H1 (cell line): ENCODE measurements at regions not wholly inside any gene's neighbourhood (a gene's known extent, or its start where the extent isn't known, plus 50 kb on each side); places are given as distances from the start of the nearest gene placed in this dataset.

Experiments used
- CTCF ChIA-PET: fragments of 300-600 bp; sonication (Branson Sonifier 250); formaldehyde crosslinking; loops from one replicate; lab custom pipeline; 2021; ENCODE audit not compliant: partially characterized antibody; lab: Charles Lee
- POLR2A ChIA-PET: fragments of 300-600 bp; sonication (Branson Sonifier 250); formaldehyde crosslinking; loops from one replicate; lab custom pipeline; 2021; ENCODE audit warnings: inconsistent platforms; ENCODE audit not compliant: partially characterized antibody; lab: Charles Lee
- DNase-seq, 2 experiments: peaks; one replicate each; pipeline versions ENCODE4 v3.0.0 to v3.0.0-alpha.2; 2010 to 2022; ENCODE audit warnings: low spot score in 2 of 2, low read depth in 1 of 2, mixed read lengths in 1 of 2
- FAIRE-seq: peaks from 2 replicates; lab custom pipeline; 2011; peaks lifted over from hg19 to GRCh38; lab: Jason Lieb, UNC
- H2AFZ ChIP-seq: 2 replicates; pipeline ENCODE4 v1.8.1; 2012; ENCODE audit warnings: low read length, inconsistent platforms
- H2AK5ac ChIP-seq: 2 replicates; pipeline ENCODE4 v1.6.1; 2013; ENCODE audit warnings: low read depth, low read length
- H2BK120ac ChIP-seq: replicated peaks from 2 replicates; pipeline ENCODE3; 2013; ENCODE audit warnings: low read depth, low read length, inconsistent platforms
- H2BK12ac ChIP-seq: 2 replicates; pipeline ENCODE4 v1.6.1; 2013; ENCODE audit warnings: low read depth, low read length
- H2BK15ac ChIP-seq: 2 replicates; pipeline ENCODE4 v1.6.1; 2013; ENCODE audit warnings: low read length
- H2BK20ac ChIP-seq: 2 replicates; pipeline ENCODE4 v1.6.1; 2013; ENCODE audit warnings: low read length
- H2BK5ac ChIP-seq: 2 replicates; pipeline ENCODE4 v1.6.1; 2013; ENCODE audit warnings: low read depth, low read length
- H3K14ac ChIP-seq: 2 replicates; pipeline ENCODE4 v1.6.1; 2013; ENCODE audit warnings: inconsistent platforms; ENCODE audit not compliant: insufficient read length
- H3K18ac ChIP-seq: 2 replicates; pipeline ENCODE4 v1.6.1; 2013; ENCODE audit warnings: low read length; ENCODE audit errors: extremely low read depth
- H3K23ac ChIP-seq: 2 replicates; pipeline ENCODE4 v1.6.1; 2013; ENCODE audit warnings: inconsistent platforms; ENCODE audit not compliant: insufficient read length
- H3K23me2 ChIP-seq: 2 replicates; pipeline ENCODE4 v1.6.1; 2013; ENCODE audit warnings: low read depth, low read length
- H3K27ac ChIP-seq: 2 replicates; pipeline ENCODE4 v1.6.1; 2011; ENCODE audit warnings: low read depth, low read length, inconsistent platforms
- H3K27me3 ChIP-seq, 4 experiments: replicated peaks in 1 of 4; 1 replicate in 1 of 4; 2 replicates in 3 of 4; pipeline versions ENCODE4 v1.6.1 to v1.8.1; 2011 to 2013; ENCODE audit warnings: low read length in 3 of 4, mild to moderate bottlenecking in 3 of 4, inconsistent platforms in 2 of 4, mixed read lengths in 2 of 4, moderate library complexity in 1 of 4; ENCODE audit not compliant: control insufficient read depth in 3 of 4, insufficient read depth in 3 of 4; ENCODE audit errors: extremely low read depth in 1 of 4
- H3K36me3 ChIP-seq, 4 experiments: 2 replicates each; pipeline versions ENCODE4 v1.6.1 to v1.8.1; 2011 to 2013; ENCODE audit warnings: mild to moderate bottlenecking in 4 of 4, low read length in 3 of 4, moderate library complexity in 2 of 4, control low read depth in 1 of 4, inconsistent platforms in 1 of 4; ENCODE audit not compliant: insufficient read depth in 4 of 4, control insufficient read depth in 2 of 4
- H3K4ac ChIP-seq: replicated peaks from 2 replicates; pipeline ENCODE3; 2013; ENCODE audit warnings: low read length, low read depth, mixed read lengths, inconsistent platforms; ENCODE audit not compliant: insufficient read length
- H3K4me1 ChIP-seq, 4 experiments: replicated peaks in 1 of 4; 1 replicate in 1 of 4; 2 replicates in 3 of 4; pipeline versions ENCODE4 v1.6.1 to v1.8.1; 2011 to 2013; ENCODE audit warnings: low read length in 3 of 4, inconsistent platforms in 2 of 4, mixed read lengths in 1 of 4; ENCODE audit not compliant: insufficient read depth in 4 of 4, control insufficient read depth in 3 of 4
- H3K4me2 ChIP-seq, 2 experiments: 2 replicates each; pipeline versions ENCODE4 v1.6.1 to v1.8.1; 2011 to 2013; ENCODE audit warnings: low read depth in 2 of 2, low read length in 2 of 2, control low read depth in 1 of 2, inconsistent platforms in 1 of 2, mild to moderate bottlenecking in 1 of 2; ENCODE audit not compliant: insufficient read depth in 1 of 2
- H3K4me3 ChIP-seq, 4 experiments: fragments of 200-600, 300-600 bp in 1 of 4; sonication (generic), shearing (Covaris generic), sonication (Bioruptor Twin) in 1 of 4; 2 replicates each; pipeline versions ENCODE4 v1.5.1 to v1.8.1; 2011 to 2016; ENCODE audit warnings: low read length in 4 of 4, low read depth in 3 of 4, control low read depth in 2 of 4, inconsistent platforms in 2 of 4, mild to moderate bottlenecking in 2 of 4, mixed read lengths in 1 of 4, moderate library complexity in 1 of 4; ENCODE audit not compliant: insufficient read depth in 2 of 4; ENCODE audit errors: extremely low read depth in 1 of 4
- H3K56ac ChIP-seq: replicated peaks from 2 replicates; pipeline ENCODE3; 2013; ENCODE audit warnings: low read depth, mild to moderate bottlenecking, mixed read lengths, low read length, inconsistent platforms; ENCODE audit not compliant: insufficient read length
- H3K79me1 ChIP-seq: 2 replicates; pipeline ENCODE4 v1.6.1; 2013; ENCODE audit warnings: low read depth, low read length, control low read depth
- H3K79me2 ChIP-seq, 2 experiments: 2 replicates each; pipeline versions ENCODE4 v1.6.1 to v1.8.1; 2012 to 2013; ENCODE audit warnings: low read length in 2 of 2, mild to moderate bottlenecking in 2 of 2, inconsistent platforms in 1 of 2; ENCODE audit not compliant: insufficient read depth in 2 of 2, control insufficient read depth in 1 of 2
- H3K9ac ChIP-seq, 4 experiments: replicated peaks in 1 of 4; 1 replicate in 1 of 4; 2 replicates in 3 of 4; pipeline versions ENCODE4 v1.6.1 to v1.8.1; 2011 to 2013; ENCODE audit warnings: low read depth in 3 of 4, low read length in 3 of 4, control low read depth in 2 of 4, mild to moderate bottlenecking in 2 of 4, moderate library complexity in 2 of 4, inconsistent platforms in 1 of 4; ENCODE audit errors: extremely low read depth in 1 of 4
- H3K9me3 ChIP-seq, 2 experiments: 2 replicates each; pipeline versions ENCODE4 v1.6.1 to v1.8.1; 2012 to 2013; ENCODE audit warnings: mild to moderate bottlenecking in 2 of 2, moderate library complexity in 2 of 2, control low read depth in 1 of 2, inconsistent platforms in 1 of 2, low read depth in 1 of 2, low read length in 1 of 2, mixed read lengths in 1 of 2; ENCODE audit not compliant: insufficient read depth in 2 of 2
- H4K20me1 ChIP-seq, 2 experiments: replicated peaks in 1 of 2; 2 replicates each; pipeline versions ENCODE3 to v1.8.1; 2011 to 2013; ENCODE audit warnings: inconsistent platforms in 2 of 2, low read length in 2 of 2, mild to moderate bottlenecking in 1 of 2; ENCODE audit not compliant: insufficient read depth in 2 of 2, control insufficient read depth in 1 of 2
- H4K5ac ChIP-seq: 2 replicates; pipeline ENCODE4 v1.6.1; 2013; ENCODE audit warnings: low read length, low read depth, mixed read lengths, inconsistent platforms; ENCODE audit not compliant: insufficient read length
- H4K8ac ChIP-seq: 2 replicates; pipeline ENCODE4 v1.8.0; 2013; ENCODE audit warnings: mild to moderate bottlenecking, moderate library complexity, low read length, inconsistent platforms; ENCODE audit not compliant: insufficient read depth; ENCODE audit errors: extremely low read depth
- H4K91ac ChIP-seq: replicated peaks from 2 replicates; pipeline ENCODE3; 2013; ENCODE audit warnings: low read length, mixed read lengths, inconsistent platforms; ENCODE audit not compliant: insufficient read length
- CBX5 ChIP-seq: fragments of 300-800, 300-1000 bp; sonication (generic); IDR thresholded peaks from 2 replicates; pipeline ENCODE4 v1.7.1; 2016; ENCODE audit warnings: antibody characterized with exemption, low read length, low read depth
- CBX8 ChIP-seq: fragments of 300-800, 300-1000 bp; sonication (generic); IDR thresholded peaks from 2 replicates; pipeline ENCODE4 v1.7.1; 2016; ENCODE audit warnings: low read depth, low read length, borderline replicate concordance
- EP300 ChIP-seq, 2 experiments: IDR thresholded peaks; 1 replicate in 1 of 2; 2 replicates in 1 of 2; pipeline ENCODE4 v1.6.1; 2011 to 2012; ENCODE audit warnings: low read depth in 2 of 2, low read length in 2 of 2, mild to moderate bottlenecking in 2 of 2, borderline replicate concordance in 1 of 2, inconsistent platforms in 1 of 2, moderate library complexity in 1 of 2
- GABPA ChIP-seq: IDR thresholded peaks from 2 replicates; pipeline ENCODE4 v1.6.1; 2011; ENCODE audit warnings: mild to moderate bottlenecking, low read length, moderate library complexity, borderline replicate concordance; ENCODE audit not compliant: insufficient read depth
- KDM5A ChIP-seq: fragments of 200-600 bp; IDR thresholded peaks from 2 replicates; pipeline ENCODE4 v1.7.1; 2012; ENCODE audit warnings: mild to moderate bottlenecking, low read length, inconsistent platforms, mixed read lengths
- POU5F1 ChIP-seq: IDR thresholded peaks from 2 replicates; pipeline ENCODE4 v1.6.1; 2011; ENCODE audit warnings: low read depth, mild to moderate bottlenecking, low read length, moderate library complexity
- RBBP5 ChIP-seq: IDR thresholded peaks from 2 replicates; pipeline ENCODE4 v1.7.1; 2012; ENCODE audit warnings: low read depth, mild to moderate bottlenecking, inconsistent platforms, low read length, moderate library complexity, borderline replicate concordance
- SIRT6 ChIP-seq: IDR thresholded peaks from one replicate; pipeline ENCODE4 v1.7.1; 2012; ENCODE audit warnings: low read length, inconsistent platforms
- SIX5 ChIP-seq: IDR thresholded peaks from 2 replicates; pipeline ENCODE4 v1.6.1; 2011; ENCODE audit warnings: mild to moderate bottlenecking, low read depth, low read length
- SP2 ChIP-seq: IDR thresholded peaks from 2 replicates; pipeline ENCODE4 v1.6.1; 2012; ENCODE audit warnings: mild to moderate bottlenecking, low read length, inconsistent platforms
- SRF ChIP-seq: IDR thresholded peaks from 2 replicates; pipeline ENCODE4 v1.6.1; 2011; ENCODE audit warnings: mild to moderate bottlenecking, low read depth, low read length, moderate library complexity
- TAF1 ChIP-seq: IDR thresholded peaks from 2 replicates; pipeline ENCODE4 v1.6.1; 2011; ENCODE audit warnings: mild to moderate bottlenecking, low read depth, low read length
- TBP ChIP-seq: IDR thresholded peaks from 2 replicates; pipeline ENCODE4 v1.6.1; 2011; ENCODE audit warnings: low read depth, low read length, improper control_type of control experiment
- TCF12 ChIP-seq: IDR thresholded peaks from 2 replicates; pipeline ENCODE4 v1.6.1; 2011; ENCODE audit warnings: low read depth, mild to moderate bottlenecking, low read length
- TF ChIP-seq, protein P1 (sequence below): IDR thresholded peaks from 2 replicates; pipeline ENCODE4 v1.6.1; 2011; ENCODE audit warnings: low read length, improper control_type of control experiment
- TF ChIP-seq, protein P2 (sequence below): IDR thresholded peaks from 2 replicates; pipeline ENCODE4 v1.6.1; 2011; ENCODE audit warnings: low read depth, mild to moderate bottlenecking, low read length; ENCODE audit not compliant: insufficient read depth

DNA sequence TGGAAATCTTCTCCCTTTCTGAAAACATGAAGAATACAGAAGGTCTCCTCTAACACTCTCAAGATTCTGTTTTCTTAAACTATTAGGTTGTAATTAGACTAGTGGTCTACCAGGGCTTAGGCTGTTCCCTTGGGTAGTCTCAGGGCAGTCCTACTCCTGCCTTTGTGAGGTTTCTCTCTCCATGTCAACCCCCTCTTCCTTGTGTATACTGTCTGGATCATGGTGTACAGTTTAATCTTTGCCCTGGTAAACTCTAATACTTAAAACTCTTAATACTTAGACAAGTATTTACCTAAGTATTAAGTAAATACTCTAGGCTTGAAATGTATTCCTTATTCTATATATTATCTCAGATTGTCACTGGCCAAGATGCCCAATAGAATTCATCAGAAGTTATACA is 480.3 kb upstream of the TNP1 start:
- H3K18ac ChIP-seq, result no peak overlapping the region
- no peak overlapping the region for H3K56ac ChIP-seq
- no peak overlapping the region for H2AK5ac ChIP-seq
- no peak overlapping the region for H3K27ac ChIP-seq
- ChIA-PET POLR2A (no interaction called here), CTCF (no interaction called here)
- H2BK5ac ChIP-seq, result no peak overlapping the region
- H3K79me1 ChIP-seq, result no peaks in the 10 kb centered on the region
- H3K27me3 ChIP-seq, result no peaks in the 10 kb centered on the region; a peak in 1 of 7 replicates
- DNase-seq (no peak), FAIRE-seq (no peak)
- no peak overlapping the region for H4K8ac ChIP-seq
- H3K36me3 ChIP-seq, result no peaks in the 10 kb centered on the region
- no peak overlapping the region for H3K23ac ChIP-seq
- no peaks in the 10 kb centered on the region for H3K79me2 ChIP-seq
- H3K4me1 ChIP-seq, result no peaks in the 10 kb centered on the region; a peak in 1 of 7 replicates
- no peak overlapping the region for H4K5ac ChIP-seq
- no peak overlapping the region for H2AFZ ChIP-seq
- no peak overlapping the region for H4K91ac ChIP-seq
- H3K4me3 ChIP-seq, result no peak overlapping the region
- H3K9ac ChIP-seq, result no peak overlapping the region
- H2BK15ac ChIP-seq, result no peak overlapping the region
- H2BK20ac ChIP-seq, result no peak overlapping the region
- no peak overlapping the region for H3K4me2 ChIP-seq
- no peak overlapping the region for H2BK120ac ChIP-seq
- H3K23me2 ChIP-seq, result no peaks in the 10 kb centered on the region
- no peaks in the 10 kb centered on the region for H3K9me3 ChIP-seq
- no peak overlapping the region for H3K4ac ChIP-seq
- no peak overlapping the region for H3K14ac ChIP-seq
- H2BK12ac ChIP-seq, result no peak overlapping the region
- no peaks in the 10 kb centered on the region for H4K20me1 ChIP-seq
- TF ChIP-seq KDM5A (no peak), SIRT6 (no peak), CBX5 (no peak), SP2 (no peak), GABPA (no peak), POU5F1 (no peak), RBBP5 (no peak), SIX5 (no peak), CBX8 (no peak), SRF (no peak), TCF12 (no peak), TAF1 (no peak), TBP (no peak), EP300 (IDR thresholded peaks at IDR 0.05; ENCODE audit: borderline replicate concordance in 1 of 2, low read depth in 2 of 2, low read length in 2 of 2) (no peak)
- TF ChIP-seq, protein P1, sequence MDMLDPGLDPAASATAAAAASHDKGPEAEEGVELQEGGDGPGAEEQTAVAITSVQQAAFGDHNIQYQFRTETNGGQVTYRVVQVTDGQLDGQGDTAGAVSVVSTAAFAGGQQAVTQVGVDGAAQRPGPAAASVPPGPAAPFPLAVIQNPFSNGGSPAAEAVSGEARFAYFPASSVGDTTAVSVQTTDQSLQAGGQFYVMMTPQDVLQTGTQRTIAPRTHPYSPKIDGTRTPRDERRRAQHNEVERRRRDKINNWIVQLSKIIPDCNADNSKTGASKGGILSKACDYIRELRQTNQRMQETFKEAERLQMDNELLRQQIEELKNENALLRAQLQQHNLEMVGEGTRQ, result no peak
- TF ChIP-seq, protein P2, sequence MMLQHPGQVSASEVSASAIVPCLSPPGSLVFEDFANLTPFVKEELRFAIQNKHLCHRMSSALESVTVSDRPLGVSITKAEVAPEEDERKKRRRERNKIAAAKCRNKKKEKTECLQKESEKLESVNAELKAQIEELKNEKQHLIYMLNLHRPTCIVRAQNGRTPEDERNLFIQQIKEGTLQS, result no peak
